K562 (cell line): ENCODE measurements at regions not wholly inside any gene's neighbourhood (a gene's known extent, or its start where the extent isn't known, plus 50 kb on each side); places are given as distances from the start of the nearest gene placed in this dataset.

Experiments
- CTCF ChIP-seq, 3 experiments: IDR thresholded peaks in 2 of 3; conservative IDR thresholded peaks in 1 of 3; 2 replicates each; pipeline ENCODE4 v1.5.1; 2011 to 2012; ENCODE audit warnings: low read length in 3 of 3, mild to moderate bottlenecking in 3 of 3, control low read depth in 2 of 3, improper control_type of control experiment in 1 of 3, inconsistent platforms in 1 of 3, low read depth in 1 of 3, mixed read lengths in 1 of 3, moderate library complexity in 1 of 3; ENCODE audit not compliant: insufficient read depth in 2 of 3
- DEAF1 ChIP-seq: fragments of 450-650 bp; formaldehyde crosslinking; IDR thresholded peaks from 2 replicates; pipeline ENCODE4 v1.4.0; 2020; ENCODE audit warnings: mild to moderate bottlenecking, moderate library complexity
- FOS ChIP-seq: IDR thresholded peaks from 3 replicates; pipeline ENCODE4 v1.6.1; 2011; ENCODE audit not compliant: insufficient read length; ENCODE audit errors: extremely low read depth
- IRF9 ChIP-seq: fragments of 450-650 bp; IDR thresholded peaks from 2 replicates; pipeline ENCODE4 v1.6.1; 2016; ENCODE audit warnings: missing biosample characterization, missing genetic modification characterization
- POLR2A ChIP-seq: fragments of 450-650 bp; conservative IDR thresholded peaks from 2 replicates; pipeline ENCODE4 v1.6.1; 2016
- SMARCB1 ChIP-seq: IDR thresholded peaks from 2 replicates; pipeline ENCODE4 v1.6.1; 2011; ENCODE audit warnings: improper control_type of control experiment, low read depth; ENCODE audit not compliant: insufficient read length
- ZNF24 ChIP-seq: fragments of 450-650 bp; IDR thresholded peaks from 2 replicates; pipeline ENCODE4 v1.6.1; 2016
- ZNF668 ChIP-seq: fragments of 250-450 bp; sonication (Bioruptor Pico); IDR thresholded peaks from 2 replicates; pipeline ENCODE4 v1.8.0; 2022; ENCODE audit warnings: mild to moderate bottlenecking, inconsistent platforms

- TF ChIP-seq FOS = no peak
- no peak for TF ChIP-seq CTCF (IDR thresholded peaks at IDR 0.05 in 2 of 3, conservative IDR thresholded peaks at IDR 0.05 in 1 of 3; ENCODE audit: insufficient read depth in 2 of 3, low read depth in 1 of 3, low read length in 3 of 3)
- no peak for TF ChIP-seq POLR2A
- TF ChIP-seq SMARCB1 = no peak
- no peak for TF ChIP-seq IRF9 (tag)
- TF ChIP-seq DEAF1 (CRISPR knock-in tag) = no peak
- no peak for TF ChIP-seq ZNF668 (CRISPR knock-in tag)
- TF ChIP-seq ZNF24 = no peak
Measured at GRCh38 chr22:49062802-49063544, 764.7 kb downstream of the BRD1 start.
